Body of pancreas (tissue), 4 donors: ENCODE measurements at regions not wholly inside any gene's neighbourhood (a gene's known extent, or its start where the extent isn't known, plus 50 kb on each side); places are given as distances from the start of the nearest gene placed in this dataset.

ENCODE experiments used
- ATAC-seq: fragments of 150-250 bp; one replicate; pipeline ENCODE4 v1.9.1; 2016
- DNase-seq, 4 donors: peaks; one replicate each; pipeline ENCODE4 v3.0.0-alpha.2; 2019
- H3K27ac ChIP-seq, 4 donors: fragments of 200-600 bp; sonication (generic); 1 replicate in 3 of 4; 2 replicates in 1 of 4; pipeline versions ENCODE4 v1.5.1 to v1.6.1; 2016 to 2019; ENCODE audit warnings: mild to moderate bottlenecking in 1 of 4, mixed read lengths in 1 of 4, moderate library complexity in 1 of 4
- H3K27me3 ChIP-seq, 2 donors: fragments of 200-600 bp; sonication (generic); one replicate each; pipeline ENCODE4 v1.6.0; 2016; ENCODE audit warnings: mild to moderate bottlenecking in 1 of 2
- H3K36me3 ChIP-seq, 2 donors: fragments of 200-600 bp; sonication (generic); replicated peaks in 1 of 2; 2 replicates each; pipeline ENCODE4 v1.5.1; 2016; ENCODE audit warnings: low read depth in 2 of 2; ENCODE audit not compliant: insufficient read depth in 1 of 2
- H3K4me1 ChIP-seq: fragments of 200-600 bp; sonication (generic); one replicate; pipeline ENCODE4 v1.6.0; 2016
- H3K4me3 ChIP-seq, 2 donors: fragments of 200-600 bp; sonication (generic); 1 replicate in 1 of 2; 2 replicates in 1 of 2; pipeline ENCODE4 v1.5.1; 2016 to 2019
- H3K9me3 ChIP-seq, 3 donors: fragments of 200-600 bp; sonication (generic); 1 replicate in 2 of 3; 2 replicates in 1 of 3; pipeline ENCODE4 v1.5.1; 2016
- CTCF ChIP-seq, 7 experiments: fragments of 450-650 bp in 4 of 7; fragments of 200-600 bp in 3 of 7; sonication (generic) in 3 of 7; IDR thresholded peaks; one replicate each; pipeline ENCODE4 v1.5.1; 2016 to 2019; ENCODE audit warnings: antibody characterized with exemption in 7 of 7
- POLR2A ChIP-seq, 3 donors: fragments of 450-650 bp; IDR thresholded peaks; one replicate each; pipeline ENCODE4 v1.6.1; 2016; ENCODE audit warnings: antibody characterized with exemption in 3 of 3, mild to moderate bottlenecking in 2 of 3
- WGBS, 2 donors: methylation state at CpG; one replicate each; pipeline ENCODE4 v1.1.5; 2017; 5-methylcytosine and 5-hydroxymethylcytosine counted together
- intact Hi-C: fragments of 100-400 bp; cut with DNase I; formaldehyde crosslinking; loops from one replicate; pipeline ENCODE4 v1.15.1; 2023

- Histone ChIP-seq H3K36me3 (no peaks in the 10 kb centered on the region), H3K4me3 (no peak overlapping the region), H3K9me3 (no peaks in the 10 kb centered on the region), H3K27ac (no peak overlapping the region), H3K27me3 (no peaks in the 10 kb centered on the region), H3K4me1 (no peaks in the 10 kb centered on the region)
- WGBS, 2 donors, result 80 to 81% methylated on average over 1 of the region's 1 CpG
- no peak for ATAC-seq
- DNase-seq, result no peak
- intact Hi-C loops, result no loop called here
- TF ChIP-seq POLR2A (IDR thresholded peaks at IDR 0.05), result no peak
- no peak for TF ChIP-seq CTCF (IDR thresholded peaks at IDR 0.05)
Observed at GRCh38 chr1:170290276-170290675, 144.5 kb downstream of the NTMT2 start.

- H3K4me1 ChIP-seq, result no peaks in the 10 kb centered on the region
- H3K4me3 ChIP-seq, result no peak overlapping the region
- H3K27me3 ChIP-seq, result no peaks in the 10 kb centered on the region
- DNase-seq (no peak), ATAC-seq (no peak)
- no peaks in the 10 kb centered on the region for H3K9me3 ChIP-seq
- TF ChIP-seq POLR2A (IDR thresholded peaks at IDR 0.05) (no peak), CTCF (IDR thresholded peaks at IDR 0.05) (no peak)
- H3K36me3 ChIP-seq, result no peaks in the 10 kb centered on the region
- H3K27ac ChIP-seq, result no peak overlapping the region
- intact Hi-C loops, result no loop called here
- WGBS, 2 donors, result 37 to 71% methylated on average over 1 of the region's 1 CpG
Observed at GRCh38 chr1:170290991-170291390, 145.2 kb downstream of the NTMT2 start.

DNA sequence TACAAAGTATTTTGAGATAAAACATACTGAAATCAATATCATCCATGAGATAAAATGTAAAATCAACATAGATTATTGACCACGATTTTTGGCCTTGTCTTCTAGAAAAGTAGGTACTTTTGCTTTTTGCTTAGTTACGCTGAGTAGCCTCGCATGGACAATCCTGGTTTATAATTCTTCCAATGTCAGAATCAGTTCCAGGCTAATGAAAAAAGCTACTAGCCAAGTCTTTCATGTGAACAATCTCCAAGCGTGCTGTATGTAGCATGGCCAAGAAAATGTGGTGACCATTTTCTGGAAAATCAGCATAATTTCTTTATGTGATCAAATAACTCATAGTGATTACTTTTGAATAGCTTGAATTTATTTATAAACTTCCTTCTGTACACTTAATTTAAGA, 145.8 kb downstream of the NTMT2 start:
- intact Hi-C loops, result no loop called here
- H3K36me3 ChIP-seq, result no peaks in the 10 kb centered on the region
- no peak for ATAC-seq
- H3K27me3 ChIP-seq, result no peaks in the 10 kb centered on the region
- no peak for DNase-seq
- no peak overlapping the region for H3K27ac ChIP-seq
- no peaks in the 10 kb centered on the region for H3K4me1 ChIP-seq
- no peak overlapping the region for H3K4me3 ChIP-seq
- 24 to 29% methylated on average over 4 of the region's 4 CpGs for WGBS, 2 donors
- TF ChIP-seq POLR2A (IDR thresholded peaks at IDR 0.05) (no peak), CTCF (IDR thresholded peaks at IDR 0.05) (no peak)
- H3K9me3 ChIP-seq, result no peaks in the 10 kb centered on the region

- Histone ChIP-seq H3K36me3 (no peaks in the 10 kb centered on the region), H3K4me3 (no peak overlapping the region), H3K27ac (no peak overlapping the region), H3K4me1 (no peaks in the 10 kb centered on the region), H3K9me3 (no peaks in the 10 kb centered on the region), H3K27me3 (no peaks in the 10 kb centered on the region)
- DNase-seq (no peak), ATAC-seq (no peak)
- WGBS, 2 donors, result 34 to 35% methylated on average over 3 of the region's 3 CpGs
- TF ChIP-seq POLR2A (IDR thresholded peaks at IDR 0.05) (no peak), CTCF (IDR thresholded peaks at IDR 0.05) (no peak)
- intact Hi-C loops, result no loop called here
Observed at GRCh38 chr1:170296211-170296610, 150.5 kb downstream of the NTMT2 start.

GRCh38 chr1:170296642-170297041, 150.9 kb downstream of the NTMT2 start:
- H3K27ac ChIP-seq, result no peak overlapping the region
- no peaks in the 10 kb centered on the region for H3K9me3 ChIP-seq
- no peak for TF ChIP-seq POLR2A (IDR thresholded peaks at IDR 0.05)
- TF ChIP-seq CTCF (IDR thresholded peaks at IDR 0.05), result no peak
- no peaks in the 10 kb centered on the region for H3K27me3 ChIP-seq
- no peaks in the 10 kb centered on the region for H3K36me3 ChIP-seq
- H3K4me1 ChIP-seq, result no peaks in the 10 kb centered on the region
- no peak for DNase-seq
- no peak overlapping the region for H3K4me3 ChIP-seq
- ATAC-seq, result no peak
- intact Hi-C loops, result no loop called here
- 48 to 63% methylated on average over 2 of the region's 2 CpGs for WGBS, 2 donors
